ENCODE measurements at regions not wholly inside any gene's neighbourhood (a gene's known extent, or its start where the extent isn't known, plus 50 kb on each side); places are given as distances from the start of the nearest gene placed in this dataset.
A peak's percentile ranks its signal among the peaks of the same experiment; 100 is the strongest.

GRCh38 chr2:120620025-120620793 is 115.5 kb upstream of the GLI2 start:
- DNase-seq (no peak), ATAC-seq (no peak)
- intact Hi-C loops (cut with micrococcal nuclease) = no loop called here

DNA sequence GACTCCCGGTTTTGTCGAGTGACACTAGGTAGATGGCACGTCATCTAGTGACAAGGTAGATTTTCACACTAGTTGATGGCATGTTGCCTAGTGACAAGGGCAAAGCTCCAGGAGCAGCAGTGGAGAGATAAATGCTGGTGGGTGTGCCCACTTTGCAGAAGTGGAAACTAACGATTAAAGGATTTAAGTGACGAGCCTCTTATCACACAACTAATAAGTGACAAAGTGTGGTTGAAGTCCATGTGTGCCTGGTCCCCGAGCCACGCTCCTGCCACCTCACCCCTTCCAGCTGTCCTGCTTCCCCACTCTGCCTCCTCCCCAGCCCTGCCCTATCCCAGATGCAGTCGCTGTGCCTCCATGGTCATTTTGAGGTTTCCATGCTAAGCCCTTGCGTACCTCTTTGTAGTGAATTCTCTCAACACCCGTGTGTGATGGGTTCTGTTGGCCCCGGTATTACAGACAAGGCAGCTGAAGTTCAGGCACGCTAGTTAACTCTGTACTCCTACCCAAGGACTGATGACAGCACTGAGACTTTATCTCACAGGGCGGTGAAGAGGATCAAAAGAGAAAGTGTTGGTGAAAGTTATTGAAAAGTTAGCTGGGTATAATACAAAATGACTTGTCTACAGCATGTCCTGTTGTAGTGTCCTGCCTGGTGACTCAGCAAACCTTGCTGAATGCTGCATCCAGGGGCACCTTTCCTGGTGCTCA is 113.4 kb upstream of the GLI2 start:
- intact Hi-C loops (cut with micrococcal nuclease) = no loop called here
- ATAC-seq (peak; percentile 78), DNase-seq (no peak)

DNA sequence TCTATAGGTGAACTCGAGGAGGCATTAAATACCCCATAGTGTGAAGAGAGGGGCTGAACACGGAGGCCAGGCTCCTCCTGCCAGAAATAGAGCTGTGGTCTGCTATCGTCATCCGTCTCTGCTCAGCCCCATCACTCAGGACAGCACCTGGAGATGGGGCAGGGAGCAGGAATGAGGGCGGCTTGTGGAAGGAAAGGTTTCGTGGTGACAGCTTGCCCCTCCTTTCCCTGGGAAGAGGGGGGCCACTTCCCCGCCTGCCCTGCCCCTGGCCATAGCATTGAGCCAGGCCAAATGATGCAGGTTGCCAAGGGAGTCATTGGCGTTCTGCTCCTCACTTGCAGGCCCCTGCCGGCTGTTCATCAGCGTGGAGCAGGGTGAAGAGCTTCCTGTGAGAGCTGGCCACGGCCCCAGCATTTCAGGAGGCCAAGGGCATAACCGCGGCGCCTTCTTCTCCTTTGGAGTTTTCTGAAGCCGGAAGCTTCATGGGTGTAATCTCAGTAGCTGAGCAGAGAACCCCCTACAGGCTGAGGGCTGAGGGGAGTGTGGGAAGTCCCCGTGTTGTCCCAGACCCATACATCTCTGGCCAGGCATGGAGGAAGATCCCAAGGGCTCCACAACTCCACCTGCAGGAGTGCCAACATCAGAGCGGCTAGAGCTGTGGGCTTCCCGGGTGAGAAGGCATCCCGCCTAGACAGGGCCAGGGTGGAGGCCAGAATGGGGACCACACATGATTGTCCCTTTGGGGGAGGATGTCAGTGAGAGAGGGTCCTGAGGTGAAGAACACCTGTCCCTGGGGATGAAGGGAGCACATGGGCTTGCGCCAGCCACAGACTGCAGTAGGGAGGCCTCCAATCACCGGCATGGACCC is 112.5 kb upstream of the GLI2 start:
- no peak for ATAC-seq
- intact Hi-C loops (cut with micrococcal nuclease) = no loop called here
- no peak for DNase-seq

- intact Hi-C loops (cut with micrococcal nuclease) = no loop called here
- DNase-seq (no peak), ATAC-seq (no peak)
Measured at GRCh38 chr2:120624061-120624737, 111.5 kb upstream of the GLI2 start.

DNA sequence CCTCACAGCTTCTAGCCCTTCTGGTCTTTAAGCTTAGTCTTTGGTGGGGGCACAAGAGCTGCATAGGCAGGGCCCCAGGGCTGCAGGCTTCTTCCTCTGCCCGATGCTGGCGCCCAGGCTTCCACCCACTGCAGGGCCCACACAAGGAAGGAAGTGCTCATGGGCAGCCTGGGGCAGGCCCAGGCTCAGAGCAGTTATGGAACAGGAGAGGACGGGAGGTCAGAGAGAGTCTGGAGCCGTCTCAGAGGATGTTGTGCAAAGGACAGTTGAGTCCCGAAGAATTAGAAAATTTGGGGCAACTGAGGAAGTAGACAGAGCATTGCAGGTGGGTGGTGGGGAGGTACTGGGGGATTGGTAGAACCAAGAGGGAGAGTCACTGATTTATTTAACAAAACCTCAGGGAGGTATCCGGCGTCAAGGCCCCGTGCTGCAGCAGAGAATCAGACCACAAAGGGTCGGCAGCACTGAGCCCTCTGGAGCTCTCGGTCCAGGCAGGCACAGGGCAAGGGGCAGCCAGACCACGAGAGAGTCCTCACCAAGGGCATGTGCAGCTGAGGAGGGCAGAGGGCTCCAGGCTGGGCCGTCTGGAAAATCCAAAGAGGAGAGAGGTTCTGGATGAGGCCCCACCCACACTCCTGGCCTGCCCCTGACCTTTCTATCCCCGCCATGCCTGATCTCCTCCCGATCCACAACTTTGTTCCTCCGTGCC is 110.8 kb upstream of the GLI2 start:
- ATAC-seq (no peak), DNase-seq (no peak)
- intact Hi-C loops (cut with micrococcal nuclease) = no loop called here

GRCh38 chr2:120625865-120626560 is 109.7 kb upstream of the GLI2 start:
- DNase-seq (no peak), ATAC-seq (peak; percentile 69)

GRCh38 chr2:120626566-120626965 is 109.1 kb upstream of the GLI2 start:
- intact Hi-C loops (cut with micrococcal nuclease) = no loop called here
- ATAC-seq (no peak), DNase-seq (no peak)

More at GRCh38 chr2:120625865-120626560, 109.7 kb upstream of the GLI2 start:
- intact Hi-C loops (cut with micrococcal nuclease) = no loop called here

DNA sequence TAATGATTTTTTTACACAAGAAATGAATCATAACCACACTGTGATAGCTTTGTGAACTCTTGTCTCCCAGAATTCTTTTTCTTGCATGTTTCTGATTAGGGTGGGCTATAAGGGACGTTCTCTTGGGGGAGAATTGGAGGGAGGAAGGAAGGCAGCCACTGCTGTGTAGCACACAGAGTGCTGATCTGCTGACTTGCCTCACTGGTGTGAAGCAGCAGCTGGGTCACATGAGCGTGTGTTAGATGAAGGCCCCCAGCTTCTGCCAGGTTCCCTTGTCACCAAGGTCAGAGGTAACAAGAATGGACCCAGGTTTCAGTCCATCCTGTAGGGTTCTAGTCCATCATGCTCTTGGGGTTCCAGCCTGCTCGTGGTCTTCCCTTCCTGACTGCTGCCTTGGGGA is 107.4 kb upstream of the GLI2 start:
- ATAC-seq = no peak
- intact Hi-C loops (cut with micrococcal nuclease) = no loop called here
- no peak for DNase-seq

GRCh38 chr2:120629241-120629895 is 106.3 kb upstream of the GLI2 start:
- intact Hi-C loops (cut with micrococcal nuclease) = no loop called here
- ATAC-seq (no peak), DNase-seq (no peak)

GRCh38 chr2:120630031-120630701 is 105.5 kb upstream of the GLI2 start:
- ATAC-seq = no peak

DNA sequence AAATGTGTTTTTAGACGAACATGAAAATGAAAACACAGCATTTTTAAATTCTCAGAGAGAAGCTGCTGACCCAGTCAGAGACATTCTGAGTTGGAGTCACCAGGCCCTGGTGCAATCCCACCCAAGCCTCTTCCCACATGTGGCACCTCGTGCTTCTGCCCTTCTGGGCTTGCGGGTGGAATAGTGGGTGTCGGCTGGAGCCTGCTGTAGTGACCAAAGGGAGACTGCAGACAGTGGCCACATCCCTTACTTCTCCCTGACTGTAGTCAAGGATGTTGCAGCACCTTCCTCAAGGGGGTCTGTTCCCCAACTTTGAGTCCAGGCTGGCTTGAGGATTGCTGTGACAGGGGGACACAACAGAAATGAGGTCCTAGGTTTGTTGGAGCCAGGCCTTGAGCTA is 104.4 kb upstream of the GLI2 start:
- intact Hi-C loops (cut with micrococcal nuclease) = no loop called here

More at GRCh38 chr2:120630031-120630701, 105.5 kb upstream of the GLI2 start:
- DNase-seq = no peak
- intact Hi-C loops (cut with micrococcal nuclease) = no loop called here

GRCh38 chr2:120631724-120632123 is 103.9 kb upstream of the GLI2 start:
- intact Hi-C loops (cut with micrococcal nuclease) = no loop called here
- ATAC-seq (no peak), DNase-seq (no peak)

More for the DNA sequence above, 104.4 kb upstream of the GLI2 start:
- ATAC-seq = no peak
- no peak for DNase-seq

DNA sequence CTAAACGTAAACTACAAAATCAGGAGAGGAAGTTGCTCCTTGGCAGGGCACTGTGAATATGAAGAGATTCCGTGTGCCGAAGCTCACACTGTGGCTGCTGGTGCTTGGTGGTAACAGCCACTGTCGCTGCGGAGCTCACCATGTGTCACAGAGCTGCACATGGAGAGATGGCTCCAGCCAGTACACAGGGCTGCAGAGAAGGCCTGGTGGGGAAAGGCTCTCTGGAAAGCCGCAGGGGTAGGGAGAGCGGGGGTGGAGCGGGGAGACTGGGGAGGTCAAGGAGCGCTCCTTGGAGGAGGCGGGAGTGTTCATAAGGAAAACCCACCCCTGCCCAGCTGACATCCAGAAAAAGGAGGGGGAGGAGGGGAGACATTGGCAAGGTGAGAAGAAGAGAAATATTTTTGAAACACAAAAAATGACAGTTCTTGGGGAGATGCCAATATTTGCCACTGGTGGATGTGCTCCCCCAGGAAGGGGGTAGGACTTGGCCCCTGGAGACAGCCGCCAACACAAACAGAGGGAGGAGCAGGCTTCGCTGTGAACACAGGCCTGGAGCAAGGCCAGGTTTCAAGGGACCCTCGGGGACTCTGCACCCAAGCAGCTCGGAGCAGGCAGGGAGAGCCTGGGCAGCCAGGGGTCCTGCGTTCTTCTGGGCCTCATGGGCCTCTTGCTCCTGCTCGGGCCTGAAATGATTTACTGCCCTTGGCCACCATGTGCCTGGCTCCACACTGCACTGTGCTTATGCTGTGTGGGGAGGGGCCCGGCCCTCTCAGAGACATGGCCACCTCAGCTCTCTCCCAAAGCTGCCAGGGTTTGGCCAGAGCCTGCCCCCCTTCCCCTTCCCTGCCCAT is 102.6 kb upstream of the GLI2 start:
- ATAC-seq (no peak), DNase-seq (no peak)
- intact Hi-C loops (cut with micrococcal nuclease) = no loop called here

- intact Hi-C loops (cut with micrococcal nuclease) = no loop called here
- ATAC-seq = no peak
- no peak for DNase-seq
Measured at GRCh38 chr2:120634533-120634932, 101.1 kb upstream of the GLI2 start.

DNA sequence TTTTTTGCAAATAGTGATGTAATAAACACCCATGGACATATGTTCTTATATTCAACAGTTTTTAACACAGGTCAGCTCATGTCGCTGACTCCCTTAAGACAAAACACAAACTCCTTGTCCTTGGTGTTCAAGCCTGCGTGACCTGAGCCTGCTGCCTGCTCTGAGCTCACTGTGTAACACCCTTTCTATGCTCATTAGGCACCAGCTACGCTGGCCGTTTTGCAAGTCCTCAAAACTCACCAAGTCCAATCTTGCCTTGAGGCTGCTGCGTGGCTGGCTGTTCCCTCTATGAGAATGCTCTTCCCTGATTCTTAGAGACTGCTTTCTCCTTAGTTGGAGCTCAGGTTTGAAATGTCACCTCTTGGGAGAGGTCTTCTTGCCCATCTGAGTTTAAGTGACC is 100.5 kb upstream of the GLI2 start:
- DNase-seq (no peak), ATAC-seq (no peak)
- intact Hi-C loops (cut with micrococcal nuclease) = no loop called here

GRCh38 chr2:120637847-120638246 is 97.8 kb upstream of the GLI2 start:
- intact Hi-C loops (cut with micrococcal nuclease) = no loop called here
- DNase-seq (no peak), ATAC-seq (no peak)
